HG03521 (cell line): ENCODE measurements at regions not wholly inside any gene's neighbourhood (a gene's known extent, or its start where the extent isn't known, plus 50 kb on each side); places are given as distances from the start of the nearest gene placed in this dataset.
"Not testable (repeated sequence)": the region's sequence is repeated elsewhere in the genome, so short reads cannot be mapped to it uniquely, and the experiment has no call there.

ENCODE experiments used
- ATAC-seq: cut with Tn5 transposase; IDR thresholded peaks from one replicate; pipeline ENCODE4 v1.9.1; 2021; ENCODE audit warnings: mild to moderate bottlenecking, moderate library complexity; ENCODE audit not compliant: unreplicated experiment

DNA sequence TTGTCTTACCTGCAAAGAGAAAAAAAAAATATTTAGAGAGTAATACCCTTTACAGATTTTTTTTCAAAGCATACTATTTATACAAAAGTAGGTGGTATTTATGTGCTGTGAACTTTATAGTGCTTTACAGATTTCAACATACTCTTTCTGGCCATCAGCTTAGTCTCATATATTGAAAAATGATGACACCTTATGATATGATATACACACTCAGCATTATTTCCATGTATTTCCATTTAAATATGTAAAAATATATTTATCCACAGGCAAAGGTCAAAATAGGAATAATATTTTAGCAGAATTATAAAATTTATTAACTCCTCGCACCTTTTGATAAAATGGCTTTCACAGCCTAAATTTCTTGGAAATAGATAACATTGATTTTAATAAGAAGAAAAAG is 815.8 kb upstream of the EPHA5 start:
- no peak for ATAC-seq

DNA sequence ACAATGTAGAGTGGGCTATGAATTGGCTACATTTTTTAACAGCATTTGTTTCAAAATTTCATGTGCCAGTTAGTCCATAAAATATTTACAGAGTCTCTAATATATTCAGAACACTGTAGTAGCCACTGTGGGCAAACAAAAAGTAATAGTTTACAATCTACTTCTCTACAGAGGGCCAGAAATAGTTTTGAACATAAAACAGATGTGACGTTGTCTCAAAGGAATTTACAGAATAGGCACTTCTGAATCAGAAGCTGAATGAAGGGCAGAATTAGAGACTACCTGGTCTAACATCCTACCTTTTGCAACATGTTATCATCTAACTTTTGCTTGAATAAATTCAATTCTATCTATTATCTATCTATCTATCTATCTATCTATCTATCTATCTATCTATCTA is 811.9 kb upstream of the EPHA5 start:
- no peak for ATAC-seq

DNA sequence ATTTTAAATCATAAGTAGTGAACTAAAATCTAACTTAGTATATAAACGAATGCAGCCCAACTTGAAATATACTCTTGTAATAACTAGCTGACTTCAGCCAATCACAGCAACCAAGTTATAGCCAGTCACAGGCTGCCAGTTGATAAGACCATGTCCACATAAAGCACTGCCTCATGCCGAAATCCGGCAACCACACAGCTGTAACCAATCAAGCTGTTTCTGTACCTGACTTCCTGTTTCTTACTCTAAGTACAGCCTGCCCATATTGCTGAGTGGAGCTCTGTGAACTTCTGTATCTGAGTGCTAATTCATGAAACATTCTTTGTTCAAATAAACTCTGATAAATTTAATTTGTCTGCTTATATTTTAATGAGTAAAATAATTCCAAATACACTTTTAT is 805.3 kb upstream of the EPHA5 start:
- no peak for ATAC-seq

DNA sequence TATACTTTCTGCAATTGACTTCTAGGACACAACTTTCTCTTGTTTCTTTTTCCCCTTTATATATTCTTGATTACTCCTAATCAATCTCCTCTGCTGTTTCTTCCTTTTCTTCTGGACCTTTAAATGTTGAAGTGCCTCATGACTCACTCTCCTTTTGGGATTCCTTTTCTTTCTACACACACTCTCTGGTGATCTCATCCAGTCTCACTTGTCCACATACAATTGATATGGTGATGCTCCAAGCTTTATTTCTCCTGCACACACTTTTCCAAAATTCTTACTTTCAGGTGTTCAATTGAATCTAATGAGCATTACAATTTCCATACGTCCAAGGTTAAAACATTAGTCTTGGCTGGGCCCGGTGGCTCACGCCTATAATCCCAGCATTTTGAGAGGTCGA is 794.8 kb upstream of the EPHA5 start:
- no peak for ATAC-seq

DNA sequence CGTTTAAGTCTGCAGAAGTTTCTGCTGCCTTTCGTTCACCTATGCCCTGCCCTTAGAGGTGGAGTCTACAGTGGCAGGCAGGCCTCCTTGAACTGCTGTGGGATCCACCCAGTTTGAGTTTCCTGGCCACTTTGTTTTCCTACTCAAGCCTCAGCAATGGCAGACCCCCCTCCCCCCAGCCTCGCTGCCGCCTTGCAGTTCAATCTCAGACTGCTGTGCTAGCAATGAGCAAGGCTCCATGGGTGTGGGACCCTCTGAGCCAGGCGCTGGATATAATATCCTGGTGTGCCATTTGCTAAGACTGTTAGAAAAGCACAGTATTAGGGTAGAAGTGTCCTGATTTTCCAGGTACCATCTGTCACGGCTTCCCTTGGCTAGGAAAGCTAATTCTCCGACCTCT is 792.6 kb upstream of the EPHA5 start:
- ATAC-seq = not testable (repeated sequence)

DNA sequence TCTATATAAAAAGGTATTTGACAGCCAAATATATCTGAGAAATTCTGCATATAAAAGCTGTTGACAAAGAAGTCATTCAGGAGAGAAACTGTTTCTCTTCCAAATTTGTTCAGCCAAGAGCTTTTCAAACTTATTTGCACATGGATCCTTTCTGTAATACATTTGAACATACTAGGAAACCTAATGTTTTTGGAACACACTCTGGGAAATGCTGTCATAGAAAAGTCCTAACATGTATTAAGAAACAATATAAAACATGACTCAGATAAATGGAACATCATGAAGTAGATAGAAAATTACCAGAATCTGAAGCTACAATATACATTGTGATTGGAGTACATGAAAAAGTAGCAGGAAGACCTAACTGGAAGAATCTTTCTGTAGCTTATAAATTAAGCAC is 781.5 kb upstream of the EPHA5 start:
- ATAC-seq = no peak

DNA sequence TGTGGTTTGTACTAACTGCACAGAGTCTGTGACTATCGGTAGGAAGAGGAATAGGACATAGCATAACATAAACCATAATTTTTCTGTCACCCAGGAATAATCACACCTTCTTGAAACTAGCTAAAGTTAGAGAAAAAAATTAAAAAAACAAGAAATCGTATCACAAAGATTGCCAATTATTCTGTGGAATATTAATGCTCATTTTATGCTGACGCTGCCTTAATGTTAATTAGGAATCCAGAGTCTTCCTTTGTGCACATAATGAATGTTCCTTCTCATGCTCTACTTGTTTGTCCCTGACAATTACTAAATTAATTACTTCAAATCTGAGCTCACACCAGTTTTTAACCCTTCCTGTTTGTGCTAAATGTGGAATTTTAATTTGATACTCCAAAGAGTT is 772.7 kb upstream of the EPHA5 start:
- no peak for ATAC-seq

DNA sequence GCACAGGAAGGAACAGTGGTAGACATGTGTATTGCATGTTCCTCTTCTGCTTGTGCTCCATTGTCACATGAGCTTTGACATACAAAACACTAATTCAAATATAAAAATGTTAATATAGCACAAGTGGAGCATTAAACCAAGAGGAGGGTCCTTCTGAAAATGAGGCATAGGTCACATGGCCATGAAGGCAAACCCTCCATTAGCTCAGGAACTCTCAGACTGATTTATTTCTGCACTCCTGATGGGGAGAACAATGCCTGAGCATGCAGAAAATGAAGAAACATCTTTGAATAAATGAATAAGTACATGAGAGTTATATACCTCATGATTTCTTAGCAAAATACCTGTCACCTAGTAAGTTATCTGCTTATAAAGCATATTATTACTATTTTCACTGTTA is 769.2 kb upstream of the EPHA5 start:
- no peak for ATAC-seq

DNA sequence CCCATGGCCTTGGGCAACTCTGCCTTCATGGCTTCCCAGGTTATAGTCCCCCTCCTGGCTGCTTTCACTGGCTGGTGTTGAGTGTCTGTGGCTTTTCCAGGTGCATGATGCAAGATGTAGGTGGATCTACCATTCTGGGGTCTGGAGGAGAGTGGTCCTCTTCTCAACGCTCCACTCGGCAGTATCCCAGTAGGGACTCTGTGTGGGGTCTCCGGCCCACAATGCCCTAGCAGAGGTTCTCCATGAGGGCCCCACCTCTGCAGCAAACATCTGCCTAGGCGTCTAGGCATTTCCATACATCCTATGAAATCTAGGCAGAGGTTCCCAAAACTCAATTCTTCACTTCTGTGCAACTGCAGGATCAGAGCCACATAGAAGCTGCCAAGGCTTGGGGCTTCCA is 763.4 kb upstream of the EPHA5 start:
- no peak for ATAC-seq

DNA sequence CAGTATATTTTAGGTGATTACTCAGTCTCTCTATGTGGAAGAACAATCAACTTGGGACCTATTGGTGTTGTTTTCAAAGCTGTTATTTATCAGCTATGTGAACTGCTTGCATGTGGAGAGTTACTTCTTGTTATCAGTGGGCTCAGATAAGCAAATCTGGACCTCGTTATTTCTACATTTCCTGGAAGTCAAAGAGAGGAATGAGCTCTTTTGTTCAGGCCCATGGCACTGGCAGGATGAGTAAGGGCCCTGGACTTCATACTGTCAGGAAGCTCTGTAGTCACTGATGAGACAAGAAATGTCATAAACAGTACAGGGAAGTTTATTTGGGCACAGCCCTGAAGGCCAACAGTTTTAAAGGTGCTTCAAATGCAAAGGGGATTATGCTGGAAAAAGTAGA is 760.6 kb upstream of the EPHA5 start:
- ATAC-seq = no peak

DNA sequence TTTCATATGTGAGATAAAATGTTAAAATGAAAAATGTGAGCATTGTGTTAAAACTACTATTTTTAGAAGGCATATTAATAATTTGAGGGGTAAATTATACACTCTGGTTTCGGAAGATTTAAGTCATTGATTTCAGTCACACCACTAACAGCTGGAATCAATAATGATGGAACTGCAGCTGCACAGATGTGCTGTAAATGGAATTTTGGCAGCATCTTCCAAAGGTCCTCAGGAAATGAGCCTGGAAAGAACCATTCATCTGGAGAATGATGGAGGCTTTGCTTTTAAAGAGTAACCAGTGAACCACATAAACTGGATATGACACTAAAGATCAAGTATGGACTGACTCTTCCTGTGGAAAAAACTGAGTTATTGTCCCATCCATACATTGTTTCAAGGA is 759.0 kb upstream of the EPHA5 start:
- no peak for ATAC-seq

DNA sequence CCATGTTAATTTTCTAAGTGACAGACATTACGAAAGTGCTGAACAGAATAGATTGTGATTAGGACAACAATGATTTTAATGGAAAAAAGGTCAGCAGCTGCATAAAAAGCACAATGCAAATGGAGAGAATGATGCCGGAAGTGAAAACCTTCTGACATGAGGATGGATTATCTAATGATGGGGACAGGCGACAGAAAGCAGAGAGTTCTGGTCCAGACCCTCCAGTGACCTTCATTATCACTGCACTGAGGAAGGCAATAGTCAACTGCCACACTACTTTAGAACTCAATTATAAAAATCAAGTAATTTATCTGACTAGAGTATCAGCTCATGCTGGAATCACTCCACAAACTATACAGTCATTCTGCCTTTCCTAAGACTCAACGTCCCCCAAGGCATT is 746.1 kb upstream of the EPHA5 start:
- ATAC-seq = no peak

DNA sequence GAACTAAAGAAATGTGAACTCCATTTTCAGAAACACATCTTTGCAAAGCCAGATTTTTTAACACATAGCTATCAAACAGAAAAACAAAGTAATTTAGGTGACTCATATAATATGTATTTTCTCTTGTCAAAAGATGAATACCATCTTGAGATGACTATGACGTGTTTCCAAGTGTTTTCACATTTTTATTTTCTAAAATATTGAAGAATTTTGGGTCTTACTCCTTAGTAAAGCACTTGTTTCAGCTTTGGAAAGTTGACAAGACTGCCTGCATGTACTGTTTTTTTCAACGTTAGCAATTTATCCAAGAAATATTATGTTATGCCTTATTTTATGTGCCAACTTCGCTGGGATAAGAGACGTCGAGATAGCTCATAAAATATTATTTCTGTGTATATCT is 733.9 kb upstream of the EPHA5 start:
- no peak for ATAC-seq

DNA sequence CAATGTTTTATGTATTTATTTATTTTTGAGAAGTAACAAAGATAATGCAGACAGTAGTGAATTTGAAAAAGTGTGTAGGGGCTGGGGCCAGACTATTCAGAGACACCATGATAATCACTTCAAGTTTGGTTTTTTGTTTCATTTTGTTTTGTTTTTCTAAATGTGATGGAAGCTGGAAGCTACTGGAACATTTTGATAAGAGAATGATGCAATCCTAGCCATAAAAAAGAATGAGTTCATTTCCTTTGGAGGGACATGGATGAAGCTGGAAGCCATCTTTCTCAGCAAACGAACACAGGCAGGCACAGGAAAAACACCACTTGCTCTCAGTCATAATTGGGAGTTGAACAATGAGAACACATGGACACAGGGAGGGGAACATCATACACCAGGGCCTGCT is 706.6 kb upstream of the EPHA5 start:
- ATAC-seq = no peak

DNA sequence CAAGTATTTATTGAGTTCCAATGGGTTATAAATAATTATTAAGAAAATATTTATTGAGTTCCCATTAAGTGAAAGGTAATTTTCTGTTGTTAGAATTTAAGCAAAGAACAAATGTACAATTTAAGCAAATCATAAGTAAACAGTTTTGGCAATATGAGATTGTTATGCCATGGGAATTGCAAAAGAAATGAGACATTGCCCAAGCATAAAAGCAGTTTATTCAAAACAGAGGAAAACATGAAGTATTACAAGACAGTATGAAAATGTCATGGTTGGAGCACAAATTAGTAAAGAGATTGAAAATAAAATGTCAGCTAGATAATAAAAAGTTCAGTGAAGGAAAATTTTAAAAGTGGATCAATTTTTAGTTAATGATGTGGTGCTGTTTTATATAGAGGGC is 706.1 kb upstream of the EPHA5 start:
- ATAC-seq = no peak

DNA sequence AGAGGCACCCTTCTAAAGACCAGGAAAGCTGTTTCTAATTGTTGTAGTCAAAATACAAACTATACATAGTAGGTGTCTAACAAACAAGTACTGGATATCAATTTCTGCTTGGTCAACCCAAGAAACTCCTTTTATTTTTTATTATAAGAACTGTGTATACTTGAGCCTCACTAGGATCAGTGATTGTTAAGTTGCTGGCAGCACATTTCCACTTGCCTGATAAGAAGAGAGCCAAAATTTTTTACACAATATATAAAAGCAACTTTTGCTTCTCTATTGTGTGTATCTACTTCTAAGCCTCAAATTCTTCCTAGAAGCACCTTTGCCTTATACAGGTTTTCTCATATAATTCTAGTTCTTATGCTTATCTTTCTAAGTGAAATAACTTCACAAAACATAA is 703.0 kb upstream of the EPHA5 start:
- no peak for ATAC-seq

DNA sequence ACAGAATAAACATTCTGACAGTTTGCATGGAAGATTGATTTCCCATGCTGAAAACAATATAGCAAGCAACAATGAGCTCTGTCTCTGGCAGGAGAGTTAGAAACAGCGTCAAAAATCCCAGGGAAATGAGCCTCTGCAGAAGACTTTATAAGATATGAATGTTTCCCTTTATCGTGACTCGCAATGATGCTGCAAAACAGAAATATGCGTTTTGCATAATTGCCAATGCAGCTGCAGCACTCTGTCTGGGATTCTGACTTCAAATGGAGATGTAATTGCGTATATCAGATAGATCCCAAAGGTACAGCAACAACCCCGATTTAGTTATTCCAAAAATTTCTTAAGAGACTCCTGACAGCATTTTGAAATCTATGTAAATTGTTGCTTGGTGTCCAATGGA is 702.4 kb upstream of the EPHA5 start:
- ATAC-seq = no peak

DNA sequence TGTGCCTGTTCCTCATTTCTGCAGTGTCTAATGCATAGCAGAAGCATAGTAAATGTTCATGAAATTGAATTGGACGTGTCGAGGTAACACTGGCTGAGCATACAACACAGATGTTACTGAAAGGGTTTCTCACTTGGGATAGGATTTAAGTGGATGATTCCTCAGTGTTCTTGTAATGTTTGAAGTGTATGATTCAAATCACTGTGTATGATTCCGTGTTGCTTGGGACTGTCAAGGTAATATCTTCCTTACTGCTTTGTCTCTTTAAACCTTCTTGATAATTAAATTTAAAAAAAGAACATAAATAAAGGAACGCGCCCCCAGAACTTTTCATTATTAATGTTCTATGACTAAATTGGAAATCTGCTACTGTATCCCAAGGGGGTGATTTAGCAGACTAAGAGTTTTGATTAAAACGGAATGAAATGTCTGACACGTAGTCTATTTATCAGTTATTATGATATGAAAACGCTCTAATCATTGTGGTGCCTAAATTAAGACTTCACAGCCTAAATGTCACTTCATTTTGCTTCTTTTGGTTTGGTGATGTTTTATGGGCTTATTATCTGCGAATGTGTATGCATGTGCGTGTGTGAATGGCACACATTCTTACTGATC is 696.9 kb upstream of the EPHA5 start:
- ATAC-seq = no peak

DNA sequence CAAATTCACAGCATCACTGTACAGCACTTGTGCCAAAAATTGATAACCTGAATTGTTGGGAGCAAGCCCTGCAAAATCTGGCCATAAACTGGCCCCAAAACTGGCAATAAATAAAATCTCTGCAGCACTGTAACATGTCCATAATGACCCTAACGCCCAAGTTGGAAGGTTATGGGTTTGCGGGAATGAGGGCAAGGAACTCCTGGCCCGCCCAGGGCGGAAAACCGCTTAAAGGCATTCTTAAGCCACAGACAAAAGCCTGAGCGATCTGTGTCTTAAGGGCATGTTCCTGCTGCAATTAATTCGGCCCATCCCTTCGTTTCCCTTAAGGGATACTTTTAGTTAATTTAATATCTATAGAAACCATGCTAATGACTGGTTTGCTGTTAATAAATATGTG is 690.1 kb upstream of the EPHA5 start:
- ATAC-seq = not testable (repeated sequence)

DNA sequence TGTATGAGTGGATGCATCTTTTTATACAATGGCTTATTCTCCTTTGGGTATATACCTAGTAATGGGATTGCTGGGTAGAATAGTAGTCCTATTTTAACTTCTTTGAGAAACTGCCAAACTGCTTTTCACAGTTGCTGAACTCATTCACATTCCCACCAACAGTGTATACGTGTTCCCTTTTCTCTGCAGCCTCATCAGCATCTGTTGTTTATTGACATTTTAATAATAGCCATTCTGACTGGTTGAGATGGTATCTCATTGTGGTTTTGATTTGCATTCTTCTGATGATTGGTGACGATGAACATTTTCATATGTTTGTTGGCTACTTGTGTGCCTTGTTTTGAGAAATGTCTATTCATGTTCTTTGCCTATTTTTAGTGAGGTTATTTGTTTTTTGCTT is 687.0 kb upstream of the EPHA5 start:
- no peak for ATAC-seq

DNA sequence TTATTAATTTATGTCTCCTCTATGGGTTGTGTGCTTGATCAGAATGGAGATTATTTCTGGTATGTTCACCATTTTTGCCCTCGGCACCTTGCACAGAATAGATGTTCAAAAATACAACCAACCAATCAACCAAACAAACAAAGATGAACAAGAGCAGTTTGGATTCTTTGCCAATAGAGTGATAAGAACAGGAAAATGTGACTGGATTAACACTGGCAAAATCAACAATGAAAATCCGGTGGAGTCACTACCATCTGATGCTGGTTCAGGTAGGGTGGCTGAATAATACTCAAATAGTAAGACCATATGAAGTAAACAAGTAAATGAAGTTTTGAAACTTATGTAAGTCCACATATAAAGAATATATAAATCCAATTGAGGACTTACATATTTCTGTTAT is 685.0 kb upstream of the EPHA5 start:
- no peak for ATAC-seq

DNA sequence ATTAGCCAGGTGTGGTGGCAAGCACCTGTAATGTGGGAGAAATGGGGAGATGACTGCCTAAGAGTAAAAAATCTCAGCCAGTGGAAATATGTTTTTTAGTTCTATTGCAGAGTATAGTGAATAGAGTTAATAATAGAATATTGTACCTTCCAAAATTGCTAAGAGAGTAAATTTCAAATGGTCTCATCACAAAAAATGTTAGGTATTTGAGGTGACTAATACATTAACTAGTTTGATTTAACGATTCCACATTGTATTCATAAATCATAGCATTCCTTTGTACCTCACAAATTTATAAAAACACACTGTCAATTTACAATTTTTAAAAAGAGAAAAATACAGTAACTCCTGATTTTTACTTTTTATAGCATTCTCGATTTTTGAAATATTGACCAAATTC is 681.5 kb upstream of the EPHA5 start:
- ATAC-seq = no peak

DNA sequence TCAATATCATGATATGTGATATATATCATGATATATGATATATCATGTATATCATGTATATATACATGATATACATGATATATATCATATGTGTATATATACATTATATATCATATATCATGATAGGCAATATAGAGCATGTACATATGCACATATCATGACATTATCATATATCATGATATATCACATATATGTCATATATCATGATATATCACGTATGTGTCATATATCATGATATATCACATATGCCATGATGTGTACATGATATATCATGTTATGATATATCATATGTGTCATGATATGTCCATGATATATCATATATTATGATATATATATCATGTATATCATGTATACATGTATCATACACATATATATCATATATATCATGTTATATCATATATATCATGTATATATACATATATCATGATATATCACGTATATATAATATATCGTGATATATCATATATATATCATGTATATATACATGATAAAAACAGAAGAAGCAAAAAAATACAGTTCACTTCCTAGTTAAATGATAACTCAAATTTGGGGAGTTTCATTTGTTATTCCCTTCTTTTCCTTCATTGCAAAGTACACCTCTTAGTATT is 670.1 kb upstream of the EPHA5 start:
- no peak for ATAC-seq
